H9 (cell line): ENCODE measurements at regions not wholly inside any gene's neighbourhood (a gene's known extent, or its start where the extent isn't known, plus 50 kb on each side); places are given as distances from the start of the nearest gene placed in this dataset.

Experiments
- DNase-seq: peaks from one replicate; pipeline ENCODE4 v3.0.0-alpha.2; 2017
- H2AFZ ChIP-seq: one replicate; pipeline ENCODE4 v1.6.1; 2013; ENCODE audit warnings: mild to moderate bottlenecking, low read length, control low read depth, moderate library complexity
- H2AK5ac ChIP-seq: 2 replicates; pipeline ENCODE4 v1.6.1; 2013; ENCODE audit warnings: low read length, control low read depth, mixed read lengths; ENCODE audit not compliant: insufficient read length
- H2BK120ac ChIP-seq: one replicate; pipeline ENCODE4 v1.6.1; 2013; ENCODE audit warnings: low read depth, mild to moderate bottlenecking, low read length, control low read depth, inconsistent platforms; ENCODE audit not compliant: poor library complexity, severe bottlenecking
- H2BK12ac ChIP-seq: 2 replicates; pipeline ENCODE4 v1.6.1; 2013; ENCODE audit warnings: low read length, control low read depth, mixed read lengths, low read depth; ENCODE audit not compliant: insufficient read length
- H2BK15ac ChIP-seq: 2 replicates; pipeline ENCODE4 v1.6.1; 2013; ENCODE audit warnings: low read depth, low read length, control low read depth
- H2BK20ac ChIP-seq: one replicate; pipeline ENCODE4 v1.6.1; 2013; ENCODE audit warnings: low read depth, mild to moderate bottlenecking, low read length, control low read depth, inconsistent platforms; ENCODE audit not compliant: poor library complexity, severe bottlenecking
- H2BK5ac ChIP-seq: 2 replicates; pipeline ENCODE4 v1.6.1; 2013; ENCODE audit warnings: low read length, control low read depth, mixed read lengths; ENCODE audit not compliant: insufficient read length
- H3K14ac ChIP-seq: 2 replicates; pipeline ENCODE4 v1.6.1; 2013; ENCODE audit warnings: low read length, control low read depth; ENCODE audit not compliant: insufficient read depth
- H3K18ac ChIP-seq: 2 replicates; pipeline ENCODE4 v1.6.1; 2013; ENCODE audit warnings: low read depth, mild to moderate bottlenecking, mixed read lengths, low read length, control low read depth; ENCODE audit not compliant: insufficient read length
- H3K23ac ChIP-seq: 2 replicates; pipeline ENCODE4 v1.6.1; 2013; ENCODE audit warnings: low read length, control low read depth, mixed read lengths, low read depth; ENCODE audit not compliant: insufficient read length
- H3K23me2 ChIP-seq: 2 replicates; pipeline ENCODE4 v1.6.1; 2013; ENCODE audit warnings: low read depth, mild to moderate bottlenecking, mixed read lengths, low read length, control low read depth; ENCODE audit not compliant: insufficient read length, poor library complexity, severe bottlenecking
- H3K27ac ChIP-seq: 2 replicates; pipeline ENCODE4 v1.5.1; 2013; ENCODE audit warnings: low read length, control low read depth, mixed read lengths, low read depth; ENCODE audit not compliant: insufficient read length
- H3K27me3 ChIP-seq: 2 replicates; pipeline ENCODE4 v1.6.1; 2013; ENCODE audit warnings: low read length, control low read depth, inconsistent platforms; ENCODE audit not compliant: insufficient read depth
- H3K4ac ChIP-seq: 2 replicates; pipeline ENCODE4 v1.6.1; 2013; ENCODE audit warnings: low read depth, mild to moderate bottlenecking, control low read depth, inconsistent platforms, low read length, moderate library complexity
- H3K4me1 ChIP-seq: 2 replicates; pipeline ENCODE4 v1.6.1; 2013; ENCODE audit warnings: low read length, control low read depth, inconsistent platforms; ENCODE audit not compliant: insufficient read depth
- H3K4me2 ChIP-seq: 2 replicates; pipeline ENCODE4 v1.6.1; 2013; ENCODE audit warnings: low read length, control low read depth, mixed read lengths; ENCODE audit not compliant: insufficient read length, insufficient read depth
- H3K56ac ChIP-seq: 2 replicates; pipeline ENCODE4 v1.6.1; 2013; ENCODE audit warnings: low read depth, mild to moderate bottlenecking, mixed read lengths, low read length, control low read depth; ENCODE audit not compliant: insufficient read length
- H3K79me1 ChIP-seq: 2 replicates; pipeline ENCODE4 v1.6.1; 2013; ENCODE audit warnings: low read depth, mild to moderate bottlenecking, moderate library complexity, low read length, control low read depth, inconsistent platforms; ENCODE audit not compliant: insufficient read depth, poor library complexity, severe bottlenecking
- H3K79me2 ChIP-seq: 2 replicates; pipeline ENCODE4 v1.6.1; 2013; ENCODE audit warnings: low read length, control low read depth, inconsistent platforms; ENCODE audit not compliant: insufficient read depth
- H3K9ac ChIP-seq: 2 replicates; pipeline ENCODE4 v1.6.1; 2013; ENCODE audit warnings: low read length, control low read depth, mixed read lengths; ENCODE audit not compliant: insufficient read length; ENCODE audit errors: extremely low read depth
- H3K9me3 ChIP-seq: one replicate; pipeline ENCODE4 v1.6.1; 2013; ENCODE audit warnings: low read depth, low read length, inconsistent platforms; ENCODE audit not compliant: control insufficient read depth
- H3T11ph ChIP-seq: one replicate; pipeline ENCODE4 v1.6.1; 2013; ENCODE audit warnings: mild to moderate bottlenecking, low read length, control low read depth, inconsistent platforms
- H4K20me1 ChIP-seq: one replicate; pipeline ENCODE4 v1.6.1; 2013; ENCODE audit not compliant: control insufficient read depth, insufficient read length, insufficient read depth
- H4K5ac ChIP-seq: 2 replicates; pipeline ENCODE4 v1.6.1; 2013; ENCODE audit warnings: low read depth, mild to moderate bottlenecking, mixed read lengths, low read length, control low read depth; ENCODE audit not compliant: insufficient read length
- H4K8ac ChIP-seq: replicated peaks from 2 replicates; pipeline ENCODE4 v1.6.1; 2013; ENCODE audit warnings: low read length, control low read depth, mixed read lengths, low read depth; ENCODE audit not compliant: insufficient read length
- H4K91ac ChIP-seq: 2 replicates; pipeline ENCODE4 v1.6.1; 2013; ENCODE audit warnings: low read depth, mild to moderate bottlenecking, moderate library complexity, mixed read lengths, low read length, control low read depth; ENCODE audit not compliant: insufficient read length
- H3K27ac Mint-ChIP-seq, 3 experiments: 2 replicates in 2 of 3; 3 replicates in 1 of 3; pipeline ENCODE4 v1.8.0; 2020 to 2021; ENCODE audit warnings: mixed read lengths in 3 of 3, mild to moderate bottlenecking in 1 of 3, moderate library complexity in 1 of 3
- H3K27me3 Mint-ChIP-seq: 2 replicates; pipeline ENCODE4 v1.8.0; 2021; ENCODE audit warnings: low read depth, mild to moderate bottlenecking, moderate library complexity, mixed read lengths
- H3K36me3 Mint-ChIP-seq, 3 experiments: 2 replicates in 2 of 3; 3 replicates in 1 of 3; pipeline ENCODE4 v1.8.0; 2020 to 2021; ENCODE audit warnings: low read depth in 3 of 3, mixed read lengths in 3 of 3; ENCODE audit not compliant: insufficient read depth in 1 of 3
- H3K4me1 Mint-ChIP-seq, 2 experiments: 2 replicates each; pipeline ENCODE4 v1.8.0; 2020; ENCODE audit warnings: mixed read lengths in 2 of 2
- H3K4me3 Mint-ChIP-seq, 2 experiments: 2 replicates in 1 of 2; 3 replicates in 1 of 2; pipeline ENCODE4 v1.8.0; 2020 to 2021; ENCODE audit warnings: mild to moderate bottlenecking in 2 of 2, mixed read lengths in 2 of 2, moderate library complexity in 1 of 2
- H3K9me3 Mint-ChIP-seq, 2 experiments: 2 replicates in 1 of 2; 3 replicates in 1 of 2; pipeline ENCODE4 v1.8.0; 2020; ENCODE audit warnings: mild to moderate bottlenecking in 2 of 2, mixed read lengths in 2 of 2, moderate library complexity in 1 of 2
- CTCF ChIP-seq: fragments of 200-600 bp; sonication (generic); conservative IDR thresholded peaks from 3 replicates; pipeline ENCODE4 v1.8.0; 2021; ENCODE audit warnings: antibody characterized with exemption, mild to moderate bottlenecking
- WGBS: extraction: QIAGEN DNeasy Blood & Tissue Kit; methylation state at CpG from one replicate; pipeline ENCODE4 v1.1.7; 2013; ENCODE audit warnings: missing lambda C conversion rate, low lambda C conversion rate, mixed read lengths; ENCODE audit not compliant: insufficient read length; ENCODE audit errors: extremely low coverage; 5-methylcytosine and 5-hydroxymethylcytosine counted together

GRCh38 chr6:147624946-147625515 lies 116.5 kb downstream of the SAMD5 start:
- Histone ChIP-seq H2BK12ac (no peak overlapping the region), H3T11ph (no peak overlapping the region), H4K8ac (no peak overlapping the region), H4K5ac (no peak overlapping the region), H3K23ac (no peak overlapping the region), H3K9me3 (no peaks in the 10 kb centered on the region), H3K4me1 (no peaks in the 10 kb centered on the region), H4K91ac (no peak overlapping the region), H2BK20ac (no peak overlapping the region), H3K23me2 (no peaks in the 10 kb centered on the region), H3K79me2 (no peaks in the 10 kb centered on the region), H3K56ac (no peak overlapping the region), H2BK15ac (no peak overlapping the region), H3K9ac (no peak overlapping the region), H3K14ac (no peak overlapping the region), H3K27ac (no peak overlapping the region), H3K79me1 (no peaks in the 10 kb centered on the region), H3K27me3 (no peaks in the 10 kb centered on the region), H2AK5ac (no peak overlapping the region), H3K4me2 (no peak overlapping the region), H3K4ac (no peak overlapping the region), H4K20me1 (no peaks in the 10 kb centered on the region), H2BK120ac (no peak overlapping the region), H2AFZ (no peak overlapping the region), H3K18ac (no peak overlapping the region), H2BK5ac (no peak overlapping the region)
- Mint-ChIP-seq H3K4me3 (no peak overlapping the region), H3K27me3 (no peaks in the 10 kb centered on the region), H3K9me3 (no peaks in the 10 kb centered on the region; a peak in 1 of 5 replicates), H3K36me3 (no peaks in the 10 kb centered on the region), H3K27ac (peak overlapping the region in 1 of 3 experiments; percentile 70; a peak in 1 of 7 replicates), H3K4me1 (no peaks in the 10 kb centered on the region)
- WGBS: no CpG with 5 or more reads among the region's 7 CpGs
- no peak for TF ChIP-seq CTCF
- no peak for DNase-seq
